ENCODE measurements at regions not wholly inside any gene's neighbourhood (a gene's known extent, or its start where the extent isn't known, plus 50 kb on each side); places are given as distances from the start of the nearest gene placed in this dataset.

DNA sequence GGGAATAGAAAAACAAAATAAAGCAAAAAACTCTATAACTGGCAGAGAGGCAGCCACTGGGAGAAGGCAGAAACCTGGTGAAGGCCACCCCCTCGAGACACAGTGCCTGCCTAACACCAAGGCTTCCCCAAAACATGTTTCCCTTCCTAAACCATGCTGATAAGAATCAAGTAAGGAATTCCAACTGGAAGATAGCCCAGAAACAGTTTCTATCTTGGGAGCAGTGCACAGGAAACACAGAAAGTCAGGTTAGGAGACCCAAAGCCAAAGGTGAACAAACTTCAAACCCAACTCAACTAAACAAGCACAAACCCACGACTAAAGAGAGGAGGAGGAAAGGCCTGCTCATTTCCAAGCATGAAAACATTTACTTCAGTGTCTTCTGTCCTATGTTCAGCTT lies 433.7 kb upstream of the RGS17 start:
- TF ChIP-seq POLR2A (IDR thresholded peaks at IDR 0.05; ENCODE audit: low read depth, low read length) (no peak), POLR2AphosphoS5 (IDR thresholded peaks at IDR 0.05; ENCODE audit: low read depth, low read length) (no peak), TAF1 (IDR thresholded peaks at IDR 0.05; ENCODE audit: borderline replicate concordance, low read depth, low read length) (no peak)

All from GM12892 (cell line).